Parathyroid adenoma (tissue), 2 donors: ENCODE measurements at regions not wholly inside any gene's neighbourhood (a gene's known extent, or its start where the extent isn't known, plus 50 kb on each side); places are given as distances from the start of the nearest gene placed in this dataset.
A peak's percentile ranks its signal among the peaks of the same experiment; 100 is the strongest.

ENCODE experiments used
- H2AFZ ChIP-seq: fragments of 300-600 bp; sonication (generic); one replicate; pipeline ENCODE4 v1.7.0; 2017; ENCODE audit warnings: antibody characterized with exemption, mild to moderate bottlenecking
- H3K27ac ChIP-seq: fragments of 300-600 bp; sonication (generic); one replicate; pipeline ENCODE4 v1.7.0; 2017
- H3K27me3 ChIP-seq: fragments of 300-600 bp; sonication (generic); one replicate; pipeline ENCODE4 v1.7.0; 2017; ENCODE audit warnings: low read length; ENCODE audit not compliant: control insufficient read depth, insufficient read depth
- H3K36me3 ChIP-seq: fragments of 300-600 bp; sonication (generic); one replicate; pipeline ENCODE4 v1.7.0; 2017; ENCODE audit warnings: low read length; ENCODE audit not compliant: control insufficient read depth, insufficient read depth
- H3K4me1 ChIP-seq: fragments of 300-600 bp; sonication (generic); one replicate; pipeline ENCODE4 v1.7.0; 2017; ENCODE audit warnings: control low read depth
- H3K4me2 ChIP-seq: fragments of 300-600 bp; sonication (generic); one replicate; pipeline ENCODE4 v1.7.0; 2017; ENCODE audit warnings: low read length
- H3K4me3 ChIP-seq: fragments of 300-600 bp; sonication (generic); one replicate; pipeline ENCODE4 v1.7.0; 2017; ENCODE audit warnings: low read depth, low read length
- H3K79me2 ChIP-seq: fragments of 300-600 bp; sonication (generic); one replicate; pipeline ENCODE4 v1.7.0; 2017; ENCODE audit warnings: control low read depth
- H3K9ac ChIP-seq: fragments of 300-600 bp; sonication (generic); one replicate; pipeline ENCODE4 v1.7.0; 2017; ENCODE audit warnings: mild to moderate bottlenecking
- H3K9me3 ChIP-seq: fragments of 300-600 bp; sonication (generic); one replicate; pipeline ENCODE4 v1.7.0; 2017; ENCODE audit warnings: low read length; ENCODE audit not compliant: control insufficient read depth
- CTCF ChIP-seq: fragments of 300-600 bp; sonication (generic); IDR thresholded peaks from one replicate; pipeline ENCODE4 v1.7.0; 2017; ENCODE audit warnings: antibody characterized with exemption, mild to moderate bottlenecking
- donor health status: primary hyperparathyroidism.

GRCh38 chr17:27973258-27974044 is 69.0 kb upstream of the NLK start:
- no peak overlapping the region for H3K9ac ChIP-seq
- H3K27me3 ChIP-seq, result no peaks in the 10 kb centered on the region
- no peaks in the 10 kb centered on the region for H3K36me3 ChIP-seq
- no peaks in the 10 kb centered on the region for H3K79me2 ChIP-seq
- peaks cover 2% of the 10 kb centered on the region for H3K4me1 ChIP-seq
- no peak overlapping the region for H3K4me2 ChIP-seq
- no peak for TF ChIP-seq CTCF
- no peak overlapping the region for H3K4me3 ChIP-seq
- no peak overlapping the region for H3K27ac ChIP-seq
- no peaks in the 10 kb centered on the region for H3K9me3 ChIP-seq
- no peak overlapping the region for H2AFZ ChIP-seq

- Histone ChIP-seq H3K27me3 (no peaks in the 10 kb centered on the region), H3K9me3 (no peaks in the 10 kb centered on the region), H3K27ac (no peak overlapping the region), H3K79me2 (no peaks in the 10 kb centered on the region), H2AFZ (no peak overlapping the region), H3K9ac (no peak overlapping the region), H3K4me1 (no peaks in the 10 kb centered on the region), H3K36me3 (no peaks in the 10 kb centered on the region), H3K4me2 (no peak overlapping the region), H3K4me3 (no peak overlapping the region)
- TF ChIP-seq CTCF, result no peak
Measured at GRCh38 chr17:27974045-27974436, 68.4 kb upstream of the NLK start.

- Histone ChIP-seq H3K4me1 (no peaks in the 10 kb centered on the region), H3K4me3 (no peak overlapping the region), H3K27me3 (no peaks in the 10 kb centered on the region), H3K27ac (no peak overlapping the region), H3K9me3 (no peaks in the 10 kb centered on the region), H3K9ac (no peak overlapping the region), H3K79me2 (no peaks in the 10 kb centered on the region), H2AFZ (peak overlapping the region; percentile 72), H3K36me3 (no peaks in the 10 kb centered on the region), H3K4me2 (no peak overlapping the region)
- no peak for TF ChIP-seq CTCF
Measured at GRCh38 chr17:27974531-27975145, 67.8 kb upstream of the NLK start.

- no peak overlapping the region for H3K27ac ChIP-seq
Measured at GRCh38 chr17:27975146-27976011, 67.1 kb upstream of the NLK start.

More at GRCh38 chr17:27975146-27976011, 67.1 kb upstream of the NLK start:
- no peak overlapping the region for H3K9ac ChIP-seq
- no peaks in the 10 kb centered on the region for H3K36me3 ChIP-seq
- H3K79me2 ChIP-seq, result no peaks in the 10 kb centered on the region
- no peak overlapping the region for H3K4me2 ChIP-seq
- H3K27me3 ChIP-seq, result no peaks in the 10 kb centered on the region
- no peak overlapping the region for H3K4me3 ChIP-seq
- H3K4me1 ChIP-seq, result no peaks in the 10 kb centered on the region
- H2AFZ ChIP-seq, result peak overlapping the region; percentile 72
- H3K9me3 ChIP-seq, result no peaks in the 10 kb centered on the region
- TF ChIP-seq CTCF, result no peak
